ENCODE measurements at regions not wholly inside any gene's neighbourhood (a gene's known extent, or its start where the extent isn't known, plus 50 kb on each side); places are given as distances from the start of the nearest gene placed in this dataset.

- Histone ChIP-seq H3K27ac (ENCODE audit: extremely low read length, insufficient read depth, low read length) (no peak overlapping the region), H3K27me3 (ENCODE audit: control insufficient read depth in 1 of 2, insufficient read depth in 2 of 2, low read length in 2 of 2) (no peaks in the 10 kb centered on the region), H3K4me1 (ENCODE audit: insufficient read depth, low read length) (no peaks in the 10 kb centered on the region), H3K36me3 (replicated peaks in 1 of 2; ENCODE audit: control insufficient read depth in 1 of 2, insufficient read depth in 2 of 2, low read length in 2 of 2) (no peaks in the 10 kb centered on the region), H3K79me2 (ENCODE audit: insufficient read depth, low read length) (no peaks in the 10 kb centered on the region), H3K9ac (ENCODE audit: insufficient read depth, low read depth, low read length) (no peak overlapping the region), H3K4me3 (replicated peaks in 1 of 3; ENCODE audit: insufficient read depth in 1 of 3, low read depth in 2 of 3, low read length in 3 of 3) (no peak overlapping the region), H4K20me1 (ENCODE audit: insufficient read depth, low read length) (no peaks in the 10 kb centered on the region), H3K4me2 (ENCODE audit: low read depth, low read length) (no peak overlapping the region), H3K9me3 (ENCODE audit: low read length) (no peaks in the 10 kb centered on the region), H2AFZ (ENCODE audit: low read length) (no peak overlapping the region)
- in situ Hi-C loops (cut with HindIII; ENCODE audit: extremely low pct_ligation_motif_present, low pct_unique_long_range_greater_than_20kb): no loop called here
- DNase-seq (ENCODE audit: low spot score): no peak
- BruUV-seq (replicated peaks): no TSS peak
- TF ChIP-seq MEIS2 (CRISPR knock-in tag; IDR thresholded peaks at IDR 0.05) (no peak), FOXA1 (IDR thresholded peaks at IDR 0.05) (no peak), FOXA1 (CRISPR knock-in tag; IDR thresholded peaks at IDR 0.05) (no peak), NR0B2 (CRISPR knock-in tag; IDR thresholded peaks at IDR 0.05) (no peak), KDM3A (CRISPR knock-in tag; IDR thresholded peaks at IDR 0.05; ENCODE audit: low read depth) (no peak), HNRNPUL1 (IDR thresholded peaks at IDR 0.05; ENCODE audit: low read depth, low read length) (no peak), IKZF5 (CRISPR knock-in tag; IDR thresholded peaks at IDR 0.05) (no peak), THYN1 (CRISPR knock-in tag; IDR thresholded peaks at IDR 0.05; ENCODE audit: borderline replicate concordance, low read depth) (no peak), ZNF430 (CRISPR knock-in tag; IDR thresholded peaks at IDR 0.05) (no peak), ZNF574 (CRISPR knock-in tag; IDR thresholded peaks at IDR 0.05) (no peak), NR2F6 (IDR thresholded peaks at IDR 0.05) (no peak), NR2F6 (CRISPR knock-in tag; IDR thresholded peaks at IDR 0.05) (no peak), ELF3 (CRISPR knock-in tag; IDR thresholded peaks at IDR 0.05) (no peak), THAP9 (CRISPR knock-in tag; IDR thresholded peaks at IDR 0.05; ENCODE audit: borderline replicate concordance) (no peak), ZNF18 (CRISPR knock-in tag; IDR thresholded peaks at IDR 0.05; ENCODE audit: insufficient replicate concordance) (no peak)
- ChIA-PET POLR2A (no interaction called here), CTCF (ENCODE audit: low intra/inter-chr PET ratio, low total read pairs) (no interaction called here)
- intact Hi-C loops (cut with micrococcal nuclease; ENCODE audit: unreplicated experiment): no loop called here
- 34% methylated on average over 3 of the region's 3 CpGs for WGBS (ENCODE audit: low lambda C conversion rate)
- no peak for FAIRE-seq
- no peak for ATAC-seq
Measured at GRCh38 chr3:166522017-166522416, 684.8 kb upstream of the BCHE start.

Data from HepG2 (cell line).